Fibroblast of pulmonary artery (primary cell): ENCODE measurements at regions not wholly inside any gene's neighbourhood (a gene's known extent, or its start where the extent isn't known, plus 50 kb on each side); places are given as distances from the start of the nearest gene placed in this dataset.
"Not testable (repeated sequence)": the region's sequence is repeated elsewhere in the genome, so short reads cannot be mapped to it uniquely, and the experiment has no call there.

Experiments
- DNase-seq: peaks from one replicate; pipeline ENCODE4 v3.0.0-alpha.2; 2010; ENCODE audit warnings: low read depth
- H3K4me3 ChIP-seq: replicated peaks from 2 replicates; pipeline ENCODE4 v1.5.1; 2011; ENCODE audit warnings: low read depth, mild to moderate bottlenecking, control low read depth, low read length, moderate library complexity
- CTCF ChIP-seq: IDR thresholded peaks from 2 replicates; pipeline ENCODE4 v1.5.1; 2011; ENCODE audit warnings: mild to moderate bottlenecking, control low read depth, low read length, inconsistent platforms; ENCODE audit errors: missing control alignments

- DNase-seq: no peak
- H3K4me3 ChIP-seq: no peak overlapping the region
- TF ChIP-seq CTCF: no peak
Observed at GRCh38 chr5:25241981-25242380, 597.2 kb upstream of the CDH10 start.

- not testable (repeated sequence) for H3K4me3 ChIP-seq, DNase-seq
Observed at GRCh38 chr5:25238720-25239119, 593.9 kb upstream of the CDH10 start.

- no peak overlapping the region for H3K4me3 ChIP-seq
- no peak for DNase-seq
- no peak for TF ChIP-seq CTCF
Observed at GRCh38 chr5:25224316-25224982, 579.7 kb upstream of the CDH10 start.

- DNase-seq, H3K4me3 ChIP-seq: not testable (repeated sequence)
Observed at GRCh38 chr5:25199902-25200301, 555.1 kb upstream of the CDH10 start.

- H3K4me3 ChIP-seq: no peak overlapping the region
- no peak for TF ChIP-seq CTCF
- no peak for DNase-seq
Observed at GRCh38 chr5:25190521-25191000, 545.8 kb upstream of the CDH10 start.

- DNase-seq: no peak
- H3K4me3 ChIP-seq: no peak overlapping the region
- TF ChIP-seq CTCF: no peak
Observed at GRCh38 chr5:25181249-25181648, 536.5 kb upstream of the CDH10 start.

- H3K4me3 ChIP-seq, DNase-seq: not testable (repeated sequence)
Observed at GRCh38 chr5:25162616-25163015, 517.8 kb upstream of the CDH10 start.

- DNase-seq: no peak
- no peak overlapping the region for H3K4me3 ChIP-seq
- TF ChIP-seq CTCF: no peak
Observed at GRCh38 chr5:25160891-25161290, 516.1 kb upstream of the CDH10 start.
